Midbrain (tissue), 1 donor: ENCODE measurements at regions not wholly inside any gene's neighbourhood (a gene's known extent, or its start where the extent isn't known, plus 50 kb on each side); places are given as distances from the start of the nearest gene placed in this dataset.

Experiments used
- DNase-seq: peaks from one replicate; lab custom pipeline; 2025; lab: John Stamatoyannopoulos, UW

DNA sequence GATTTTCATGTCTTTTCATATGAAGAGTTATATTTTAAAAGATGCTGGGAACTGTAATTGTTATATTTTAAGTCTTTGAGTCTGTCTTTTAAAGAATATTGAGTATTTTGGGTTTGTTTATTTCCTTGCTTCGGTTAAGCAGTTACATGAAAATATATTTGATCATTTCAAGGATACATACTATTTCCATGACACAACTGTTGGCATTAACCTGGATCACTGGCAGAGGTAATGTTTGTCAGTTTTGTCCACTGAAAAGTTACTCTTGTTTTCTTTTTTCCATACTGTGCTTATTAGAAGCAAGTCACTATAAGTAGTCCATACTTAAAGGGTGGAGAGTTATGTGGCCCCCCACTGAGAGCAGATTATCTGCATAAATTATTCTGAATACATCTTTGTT is 1142.0 kb upstream of the TMEFF2 start:
- no peak for DNase-seq

DNA sequence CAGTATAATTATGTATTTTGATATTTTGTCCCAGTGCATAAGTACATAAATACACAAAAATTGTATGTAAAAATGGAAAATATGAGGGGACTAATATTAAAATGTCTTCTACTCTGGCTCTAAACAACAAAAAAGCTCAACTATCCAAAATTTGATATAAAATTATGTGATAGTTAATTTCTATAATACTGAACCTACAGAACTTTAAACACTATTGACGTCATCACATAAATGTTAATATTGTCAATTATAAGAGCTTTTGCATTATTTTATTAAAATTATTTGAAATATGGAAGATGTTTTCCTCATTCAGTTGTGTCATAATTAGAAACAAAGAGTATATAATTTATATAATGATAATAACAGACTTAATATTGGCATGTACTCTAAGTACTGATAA is 1139.7 kb upstream of the TMEFF2 start:
- no peak for DNase-seq

DNA sequence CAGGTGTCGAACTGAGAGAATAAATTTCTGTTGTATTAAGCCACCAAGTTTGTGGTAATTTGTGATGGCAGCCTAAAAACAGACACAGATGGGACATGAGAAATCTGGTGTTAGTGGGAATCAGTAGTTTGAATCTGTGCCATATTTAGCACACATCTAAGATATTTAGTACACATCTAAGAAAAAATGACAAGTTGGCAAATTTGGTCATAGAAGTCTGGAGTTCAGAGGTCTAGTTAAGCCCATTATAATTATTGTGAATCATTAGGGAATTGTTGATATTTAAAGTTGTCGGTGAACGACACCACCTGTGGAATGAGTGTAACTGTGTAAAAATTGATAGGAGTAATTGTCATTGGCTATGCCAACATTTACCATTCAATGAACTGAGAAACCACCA is 1138.8 kb upstream of the TMEFF2 start:
- no peak for DNase-seq

DNA sequence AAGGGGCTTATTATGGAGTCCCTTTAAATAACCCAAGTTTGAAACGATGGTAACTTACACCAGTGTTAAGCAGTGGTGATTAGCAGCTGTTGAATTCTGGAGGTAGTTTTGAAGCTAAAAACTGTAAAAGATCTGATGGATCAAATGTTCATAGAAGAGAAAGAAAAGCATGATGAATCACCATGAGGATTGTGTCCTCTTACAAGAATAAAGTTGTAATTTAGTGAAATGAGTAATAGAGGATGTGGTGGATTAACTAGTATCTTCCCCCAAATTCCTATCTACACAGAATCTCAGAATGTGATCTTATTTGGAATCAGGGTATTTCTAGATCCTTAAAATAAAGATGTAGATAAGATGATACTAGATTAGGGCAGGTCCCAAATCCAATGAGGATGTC is 1138.2 kb upstream of the TMEFF2 start:
- no peak for DNase-seq

DNA sequence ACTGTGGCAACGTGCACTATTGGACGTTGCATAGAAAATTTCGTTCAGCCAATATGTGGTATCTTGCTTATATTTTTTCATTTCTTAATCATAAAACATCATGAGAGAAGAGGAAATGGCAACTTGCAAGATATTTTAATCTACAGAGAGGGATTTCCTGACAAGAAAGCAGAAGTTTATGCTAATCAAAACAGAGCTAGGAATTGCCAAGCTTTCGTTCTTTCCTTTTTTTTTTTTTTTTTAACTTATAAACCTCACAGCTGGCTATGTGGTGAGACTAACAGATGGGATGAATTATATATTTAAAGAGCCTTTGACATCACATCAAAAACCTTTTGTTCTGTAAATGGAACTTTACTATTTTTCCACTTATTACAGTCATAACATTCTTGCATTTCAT is 1136.9 kb upstream of the TMEFF2 start:
- no peak for DNase-seq

DNA sequence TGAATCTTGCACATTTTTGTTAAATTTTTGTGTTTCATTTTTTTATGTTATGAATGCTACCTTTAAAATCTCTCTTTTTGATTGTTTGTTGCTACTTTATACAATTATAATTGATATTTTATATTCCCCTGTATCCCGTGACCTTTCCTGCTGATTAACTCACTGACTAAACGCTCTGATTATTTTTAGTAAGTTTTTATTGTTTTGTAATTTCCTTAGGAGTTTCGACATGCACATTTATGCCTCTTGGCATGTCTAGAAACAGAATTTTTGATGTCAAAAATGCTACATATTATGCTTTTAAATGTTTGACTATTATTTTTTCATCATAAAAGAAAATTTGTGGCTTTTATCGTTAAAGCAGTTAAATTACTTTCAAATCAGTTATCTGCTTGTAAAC is 1131.6 kb upstream of the TMEFF2 start:
- no peak for DNase-seq

DNA sequence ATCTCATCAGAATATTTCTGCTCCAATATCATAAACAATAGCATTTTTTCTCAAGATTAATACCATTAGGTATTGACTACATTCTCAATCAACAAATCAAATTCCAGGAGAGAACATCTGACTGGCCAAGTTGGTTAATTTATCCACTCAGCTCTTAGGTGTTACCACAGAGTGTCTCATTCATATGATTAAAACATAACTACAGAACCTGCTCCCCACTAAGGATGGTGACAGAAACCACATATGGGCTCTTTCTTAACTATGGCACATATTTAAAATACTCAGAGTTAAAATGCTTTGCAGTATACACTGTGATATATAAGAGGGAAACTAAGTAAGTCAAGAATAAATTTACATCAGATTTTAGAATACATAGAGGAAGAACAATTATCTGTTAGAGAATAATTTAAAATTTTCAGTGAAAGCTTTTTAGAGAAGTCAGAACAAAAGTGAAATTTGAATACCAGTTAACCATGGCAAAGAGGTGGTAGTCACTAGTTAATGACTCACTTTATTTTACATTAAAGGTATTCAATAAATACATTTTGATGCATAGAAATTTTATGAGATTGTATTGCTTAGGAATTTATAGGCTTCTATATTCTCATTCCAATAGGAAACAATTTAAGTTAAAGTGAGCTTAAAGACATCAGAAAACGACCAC is 1120.8 kb upstream of the TMEFF2 start:
- no peak for DNase-seq

DNA sequence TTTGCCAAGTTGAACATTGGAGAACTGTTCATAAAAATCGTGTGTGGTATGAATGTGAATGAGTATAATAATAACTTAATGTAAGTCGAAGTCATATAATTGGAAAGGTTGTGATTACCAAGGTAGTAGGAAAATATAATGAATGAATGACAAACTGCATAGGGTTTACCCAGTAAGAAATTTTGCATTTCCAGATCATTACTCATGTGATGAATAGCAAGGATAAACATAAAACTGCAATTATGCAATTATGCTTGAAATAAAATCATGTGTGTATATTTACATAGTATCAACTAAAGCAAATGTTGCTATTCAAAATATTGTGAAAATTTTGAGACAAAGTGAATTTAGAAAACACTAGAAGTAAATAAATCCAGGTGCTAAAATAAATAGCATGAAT is 1108.7 kb upstream of the TMEFF2 start:
- DNase-seq: no peak

DNA sequence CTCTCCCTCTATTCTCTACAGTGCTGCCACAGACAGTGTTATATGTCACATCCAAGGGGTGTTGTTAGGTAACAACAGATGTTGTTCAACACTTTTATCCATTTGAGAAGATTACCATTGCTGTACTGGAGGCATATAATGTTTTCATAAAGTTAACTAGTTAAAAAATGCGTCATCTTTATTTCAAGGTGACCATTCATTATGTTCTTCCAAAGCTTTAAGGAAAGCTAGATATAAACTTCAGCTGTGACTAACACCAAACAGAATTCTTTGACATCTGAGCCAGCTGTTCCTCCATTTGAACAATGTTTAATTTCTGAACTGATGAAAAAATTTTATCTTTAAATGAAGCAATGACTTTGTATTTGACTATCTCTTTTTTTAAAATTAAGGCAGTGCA is 1099.6 kb upstream of the TMEFF2 start:
- DNase-seq: no peak

DNA sequence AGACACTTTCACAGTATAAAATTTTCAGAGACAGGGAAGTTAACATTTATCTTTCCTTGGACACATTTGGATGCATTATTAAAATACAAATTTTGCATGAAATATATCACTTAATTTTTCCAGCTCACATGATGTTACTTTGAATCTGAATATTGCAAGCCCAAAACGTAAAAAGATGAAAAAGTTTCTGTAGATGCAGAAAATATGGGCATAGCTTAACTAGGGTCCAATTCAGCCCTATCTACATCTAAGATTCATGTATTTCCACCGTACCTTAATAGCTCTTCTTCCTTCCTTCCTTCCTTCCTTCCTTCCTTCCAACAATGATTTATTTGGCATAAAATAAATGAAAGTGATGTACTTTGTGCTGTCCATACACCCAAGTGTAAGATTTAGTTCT is 1084.6 kb upstream of the TMEFF2 start:
- no peak for DNase-seq

DNA sequence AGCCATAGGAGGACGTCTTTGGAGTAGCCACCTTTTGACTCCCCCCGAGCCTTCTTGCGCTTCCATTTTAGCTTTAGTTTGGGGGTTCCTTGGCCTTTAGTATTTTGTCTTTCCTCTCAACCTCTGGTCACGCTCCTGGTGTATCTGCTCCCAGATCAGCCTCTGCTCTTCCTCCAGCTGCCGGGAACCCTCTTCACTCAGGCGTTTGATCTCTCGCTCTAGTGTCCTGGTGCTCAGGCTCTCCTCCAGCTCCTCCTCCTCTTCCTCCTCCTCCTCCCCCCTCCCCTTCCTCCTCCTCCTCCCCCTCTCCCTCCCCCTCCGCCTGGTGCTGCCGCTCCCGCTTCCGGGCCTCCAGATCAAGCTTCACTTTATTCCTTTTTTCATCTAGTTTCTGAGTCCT is 1082.3 kb upstream of the TMEFF2 start:
- DNase-seq: no peak

DNA sequence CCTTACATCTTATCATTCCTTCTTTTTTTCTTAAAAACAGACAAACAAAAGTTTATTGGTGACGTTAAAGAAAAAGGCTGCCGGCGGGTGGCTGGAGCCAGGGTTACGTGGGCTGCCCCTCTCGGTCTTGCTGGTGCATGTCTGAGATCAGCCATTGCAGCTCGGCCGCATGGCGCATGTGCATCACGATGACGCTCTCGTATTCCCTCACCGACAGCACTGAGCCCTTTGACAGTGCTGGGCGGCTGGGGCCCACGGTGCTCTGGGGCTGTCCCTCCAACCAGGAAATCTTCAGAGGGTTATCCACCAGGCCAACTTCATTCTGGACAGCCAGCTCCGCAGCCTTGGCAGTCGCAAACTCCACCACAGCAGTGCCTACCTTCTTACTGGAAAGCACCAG is 1081.8 kb upstream of the TMEFF2 start:
- no peak for DNase-seq

DNA sequence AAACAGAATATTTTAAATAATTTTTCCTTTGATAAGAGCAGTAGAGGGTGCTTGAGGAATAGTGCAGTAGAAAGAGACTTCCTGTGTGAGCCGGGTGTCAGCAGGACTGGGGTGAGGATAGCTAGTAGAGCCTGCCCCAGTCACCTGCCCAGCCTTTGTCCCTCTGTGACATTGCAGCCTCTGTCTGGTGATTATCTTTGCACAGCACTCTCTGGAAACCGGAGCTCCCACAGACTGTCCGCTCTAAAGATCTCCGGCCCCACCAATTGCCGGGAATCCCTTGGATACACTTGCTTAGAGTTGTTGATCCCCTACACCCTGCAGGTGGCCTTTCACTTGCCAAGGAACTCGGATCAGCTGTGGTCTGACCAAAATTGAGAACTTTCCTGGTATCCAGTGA is 1081.3 kb upstream of the TMEFF2 start:
- DNase-seq: no peak

DNA sequence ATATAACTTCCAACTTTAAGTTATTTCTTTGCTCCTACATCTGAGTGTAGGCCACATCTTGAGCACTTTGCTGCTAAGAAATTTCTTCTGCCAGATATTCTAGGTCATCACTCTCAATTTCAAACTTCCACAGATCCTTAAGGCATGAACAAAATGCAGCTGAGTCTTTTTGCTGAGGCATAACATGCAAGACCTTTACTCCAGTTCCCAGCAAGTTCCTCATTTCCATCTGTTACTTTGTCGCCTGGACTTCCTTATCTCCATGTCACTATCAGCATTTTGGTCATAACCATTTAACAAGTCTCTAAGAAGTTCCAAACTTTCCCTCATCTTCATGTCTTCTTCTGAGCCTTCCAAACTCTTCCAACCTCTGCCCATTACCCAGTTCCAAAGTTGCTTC is 1077.3 kb upstream of the TMEFF2 start:
- DNase-seq: no peak

DNA sequence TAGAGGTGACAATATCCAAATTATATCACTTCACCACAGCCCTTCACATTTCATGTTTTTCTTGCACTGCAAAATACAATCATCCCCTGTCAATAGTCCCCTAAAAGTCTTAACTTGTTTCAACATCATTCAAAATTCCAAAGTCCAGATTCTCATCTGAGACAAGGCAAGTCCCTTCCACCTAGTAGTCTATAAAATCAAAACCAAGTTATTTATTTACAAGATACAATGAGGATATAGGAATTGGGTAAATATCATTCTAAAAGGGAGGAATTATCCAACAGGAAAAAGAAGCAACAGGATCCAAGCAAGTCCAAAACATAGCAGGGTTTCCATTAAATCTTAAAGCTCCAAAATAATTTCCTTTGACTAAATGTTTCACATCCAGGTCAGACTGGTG is 1076.1 kb upstream of the TMEFF2 start:
- DNase-seq: no peak

DNA sequence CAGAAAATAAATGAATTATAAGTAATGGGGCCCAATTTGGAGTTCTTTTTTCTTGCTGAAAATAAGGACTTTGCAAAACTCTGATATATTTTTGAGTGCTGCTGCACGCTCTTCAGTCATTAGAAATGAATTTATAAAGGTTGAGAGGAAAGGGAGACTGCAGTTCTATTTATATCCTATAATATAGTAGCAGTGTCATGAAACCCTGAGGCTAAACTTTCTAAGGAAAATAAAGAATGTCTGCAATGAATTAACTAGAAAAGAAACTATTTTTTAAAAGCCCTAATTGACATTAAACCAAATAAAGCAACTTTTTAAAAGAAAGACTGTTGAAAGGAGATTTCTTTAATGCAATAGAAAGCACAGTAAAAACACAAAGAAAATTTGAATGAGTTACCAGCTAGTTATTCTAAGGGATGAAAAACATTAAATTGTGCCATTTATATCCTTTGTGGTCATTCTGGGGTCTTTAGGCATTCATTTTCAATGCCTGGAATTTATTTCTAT is 1072.8 kb upstream of the TMEFF2 start:
- DNase-seq: no peak

DNA sequence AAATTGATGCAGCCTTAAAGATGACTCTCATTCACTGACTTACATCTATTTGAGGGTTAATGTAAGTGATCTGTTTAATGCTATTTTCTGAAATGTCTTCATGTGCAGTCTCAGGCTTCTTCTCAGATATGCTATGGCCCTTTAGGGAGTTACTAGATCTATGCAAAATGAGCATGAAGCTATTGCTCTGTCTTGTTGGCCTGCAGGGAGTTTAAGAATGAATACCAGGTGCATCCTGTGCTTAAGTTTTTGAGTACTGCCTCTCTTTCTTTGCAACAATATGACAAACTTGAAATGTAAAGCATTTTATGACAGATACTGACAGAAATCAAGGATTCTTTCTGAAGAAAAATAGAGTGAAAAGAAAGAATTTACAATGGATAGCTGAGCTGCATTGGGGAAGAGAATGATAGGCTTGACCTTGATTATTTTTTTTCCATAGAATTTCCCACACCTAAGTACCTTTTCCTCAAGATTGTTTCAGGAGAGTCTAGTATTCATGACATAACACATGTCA is 1058.3 kb upstream of the TMEFF2 start:
- DNase-seq: no peak

DNA sequence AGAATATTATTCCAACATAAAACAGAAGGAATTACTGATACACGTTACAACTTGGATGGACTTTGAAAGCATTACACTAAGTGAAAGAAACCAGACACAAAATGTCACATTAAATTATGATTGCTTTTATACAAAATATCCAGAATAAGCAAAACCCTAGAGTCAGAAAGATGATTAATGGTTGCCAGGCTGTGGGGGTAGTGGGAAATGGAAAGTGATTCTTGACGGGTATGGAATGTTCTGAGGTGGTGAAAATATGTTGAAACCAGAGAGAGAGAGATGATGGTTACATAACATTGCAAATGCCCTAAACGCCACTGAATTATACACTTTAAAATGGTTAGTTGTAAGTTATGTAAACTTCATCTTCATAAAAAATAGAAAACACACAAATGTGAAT is 1057.2 kb upstream of the TMEFF2 start:
- no peak for DNase-seq

DNA sequence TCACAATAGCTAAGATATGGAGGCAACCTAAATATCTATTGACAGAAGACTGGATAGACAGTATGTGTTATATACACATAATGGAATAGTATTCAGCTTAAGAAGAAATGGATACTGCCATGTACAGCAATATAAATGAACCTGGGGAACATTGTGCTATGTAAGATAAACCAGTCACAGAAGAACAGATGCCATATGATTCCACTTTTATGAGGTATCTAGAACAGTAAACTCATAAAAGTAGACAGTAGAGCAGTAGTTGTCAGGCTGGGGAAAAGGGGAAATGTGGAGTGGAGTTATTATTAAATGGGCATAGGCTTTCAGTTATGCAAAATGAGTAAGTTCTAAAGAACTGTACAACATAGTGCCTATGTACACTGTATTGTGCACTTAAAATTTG is 1055.7 kb upstream of the TMEFF2 start:
- DNase-seq: no peak

DNA sequence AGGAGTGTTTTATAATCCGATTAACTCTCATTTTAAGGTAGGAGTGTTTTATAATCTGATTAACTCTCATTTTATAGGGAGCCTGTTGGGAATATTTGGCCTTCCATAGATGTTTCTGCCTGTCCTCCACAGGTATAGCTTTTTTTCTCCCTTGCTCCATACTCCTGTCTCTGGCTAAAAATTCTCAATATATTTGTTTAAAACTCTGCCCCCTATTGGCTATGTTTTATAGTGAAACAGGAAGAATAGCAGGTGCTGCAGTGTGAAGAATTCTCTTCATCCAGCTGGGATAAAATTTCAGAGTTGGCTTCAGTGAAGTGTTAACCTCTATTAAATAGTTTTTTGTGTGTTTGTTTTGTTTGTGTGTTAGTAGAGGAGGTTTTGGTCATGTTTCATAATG is 1046.0 kb upstream of the TMEFF2 start:
- DNase-seq: no peak

DNA sequence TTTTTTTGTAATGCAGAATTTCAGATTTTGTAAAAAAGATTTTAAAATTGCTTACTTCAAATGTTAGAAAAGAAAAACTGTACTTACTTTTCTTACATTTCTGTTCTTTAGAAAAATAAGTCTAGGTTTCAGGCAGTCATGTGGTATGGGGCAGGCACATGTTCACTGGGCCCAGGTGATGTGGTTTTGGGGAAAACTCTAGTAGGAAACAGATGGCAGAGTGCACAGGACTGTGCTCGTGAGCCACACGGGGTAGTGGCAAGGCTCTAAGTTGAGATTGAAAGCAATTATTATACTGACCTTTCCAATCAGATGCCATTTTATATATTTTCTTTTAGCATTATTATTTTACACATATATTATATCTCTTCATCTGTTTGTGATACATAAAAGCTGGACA is 1036.9 kb upstream of the TMEFF2 start:
- no peak for DNase-seq

DNA sequence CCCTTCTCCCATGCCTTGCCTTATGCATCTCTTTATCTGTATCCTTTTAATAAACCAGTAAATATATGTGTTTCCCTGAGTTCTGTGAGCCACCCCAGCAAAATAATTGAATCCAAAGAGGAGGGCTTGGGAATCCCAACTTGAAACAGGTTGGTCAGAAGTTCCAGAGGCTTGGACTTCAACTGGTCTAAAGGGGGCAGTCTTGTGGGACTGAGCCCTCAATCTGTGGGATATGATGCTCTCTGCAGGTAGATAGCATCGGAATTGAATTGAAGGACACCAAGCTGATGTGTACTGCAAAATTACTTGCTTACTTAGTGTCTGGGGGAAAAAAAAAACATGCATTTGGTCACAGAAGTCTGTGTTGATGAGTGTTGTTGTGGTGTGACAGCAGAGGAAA is 1033.5 kb upstream of the TMEFF2 start:
- no peak for DNase-seq

DNA sequence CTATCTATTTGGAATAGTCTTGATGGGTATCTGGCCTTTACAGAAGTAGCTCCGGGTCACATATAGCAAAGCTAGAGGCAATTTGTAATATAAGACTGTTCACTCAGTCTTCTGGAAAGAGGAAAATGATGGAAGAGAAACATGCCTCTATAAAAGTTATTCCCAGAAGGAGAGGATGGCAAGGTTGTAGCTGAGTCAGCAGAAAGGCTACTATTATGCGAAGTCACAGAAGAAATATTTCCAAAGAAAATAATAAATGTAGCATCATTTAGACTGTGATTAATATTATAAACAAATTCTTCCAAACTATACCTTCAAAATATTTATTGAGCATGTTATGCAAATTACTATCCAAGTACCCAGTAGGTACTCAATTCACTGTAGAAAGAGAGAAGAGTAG is 1027.7 kb upstream of the TMEFF2 start:
- DNase-seq: no peak

DNA sequence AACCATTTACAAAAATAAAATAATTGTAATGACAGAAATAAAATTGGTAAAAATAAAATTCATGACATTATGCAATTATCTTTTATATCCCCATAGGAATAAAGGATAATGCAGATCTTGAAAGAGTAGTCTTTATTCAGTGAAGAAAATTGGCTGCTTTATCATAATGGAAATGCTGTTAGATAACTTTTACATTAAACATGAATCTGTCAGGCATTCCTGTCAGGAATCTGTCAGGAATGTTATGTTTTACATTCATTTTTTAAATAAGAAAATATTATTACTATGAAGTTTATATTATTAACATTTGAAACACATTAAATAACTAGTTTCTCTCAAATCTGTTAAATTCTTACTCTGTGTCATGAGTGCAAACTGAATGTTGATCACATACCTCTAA is 1024.7 kb upstream of the TMEFF2 start:
- DNase-seq: no peak
